Liver (tissue), 3 donors: ENCODE measurements at regions not wholly inside any gene's neighbourhood (a gene's known extent, or its start where the extent isn't known, plus 50 kb on each side); places are given as distances from the start of the nearest gene placed in this dataset.

Experiments used
- ATF3 ChIP-seq: IDR thresholded peaks from 2 replicates; pipeline ENCODE4 v1.6.1; 2016; ENCODE audit warnings: antibody characterized with exemption
- CTCF ChIP-seq: fragments of 150-350 bp; IDR thresholded peaks from 2 replicates; pipeline ENCODE4 v1.5.1; 2017; ENCODE audit warnings: improper control_type of control experiment, low read depth, low read length; ENCODE audit not compliant: missing input control
- EGR1 ChIP-seq, 2 donors: IDR thresholded peaks; 2 replicates each; pipeline ENCODE4 v1.6.1; 2016 to 2018; ENCODE audit warnings: antibody characterized with exemption in 2 of 2, low read depth in 2 of 2
- FOXA1 ChIP-seq: IDR thresholded peaks from 2 replicates; pipeline ENCODE4 v1.6.1; 2016; ENCODE audit warnings: antibody characterized with exemption
- FOXA2 ChIP-seq: IDR thresholded peaks from 2 replicates; pipeline ENCODE4 v1.6.1; 2016; ENCODE audit warnings: antibody characterized with exemption
- GABPA ChIP-seq, 2 donors: IDR thresholded peaks in 1 of 2; conservative IDR thresholded peaks in 1 of 2; 2 replicates each; pipeline ENCODE4 v1.6.1; 2016; ENCODE audit warnings: antibody characterized with exemption in 2 of 2, mild to moderate bottlenecking in 1 of 2, moderate library complexity in 1 of 2
- JUND ChIP-seq, 2 donors: IDR thresholded peaks; 2 replicates each; pipeline ENCODE4 v1.6.1; 2016; ENCODE audit warnings: antibody characterized with exemption in 2 of 2
- MAX ChIP-seq: IDR thresholded peaks from 2 replicates; pipeline ENCODE4 v1.6.1; 2016; ENCODE audit warnings: antibody characterized with exemption
- NR2F2 ChIP-seq: IDR thresholded peaks from 2 replicates; pipeline ENCODE4 v1.6.1; 2016; ENCODE audit warnings: antibody characterized with exemption
- RAD21 ChIP-seq, 2 donors: IDR thresholded peaks; 2 replicates each; pipeline ENCODE4 v1.6.1; 2016; ENCODE audit warnings: antibody characterized with exemption in 2 of 2, mild to moderate bottlenecking in 2 of 2
- REST ChIP-seq: IDR thresholded peaks from 2 replicates; pipeline ENCODE4 v1.6.1; 2016; ENCODE audit warnings: antibody characterized with exemption, mild to moderate bottlenecking
- SP1 ChIP-seq: IDR thresholded peaks from 2 replicates; pipeline ENCODE4 v1.6.1; 2018; ENCODE audit warnings: antibody characterized with exemption, mild to moderate bottlenecking
- TAF1 ChIP-seq: conservative IDR thresholded peaks from 2 replicates; pipeline ENCODE4 v1.6.1; 2016; ENCODE audit warnings: antibody characterized with exemption, mild to moderate bottlenecking
- YY1 ChIP-seq: IDR thresholded peaks from 2 replicates; pipeline ENCODE4 v1.6.1; 2016; ENCODE audit warnings: antibody characterized with exemption, mild to moderate bottlenecking
- donor health status: healthy.
- donor health status: healthy.

GRCh38 chr4:114296126-114296525, 302.5 kb upstream of the UGT8 start:
- TF ChIP-seq CTCF (no peak), TAF1 (no peak), MAX (no peak), REST (no peak), SP1 (no peak), FOXA1 (no peak), GABPA (IDR thresholded peaks at IDR 0.05 in 1 of 2, conservative IDR thresholded peaks at IDR 0.05 in 1 of 2) (no peak), EGR1 (IDR thresholded peaks at IDR 0.05; ENCODE audit: low read depth in 2 of 2) (no peak), RAD21 (IDR thresholded peaks at IDR 0.05) (no peak), YY1 (no peak), NR2F2 (no peak), JUND (IDR thresholded peaks at IDR 0.05) (no peak), ATF3 (no peak), FOXA2 (no peak)
